ENCODE measurements at regions not wholly inside any gene's neighbourhood (a gene's known extent, or its start where the extent isn't known, plus 50 kb on each side); places are given as distances from the start of the nearest gene placed in this dataset.

DNA sequence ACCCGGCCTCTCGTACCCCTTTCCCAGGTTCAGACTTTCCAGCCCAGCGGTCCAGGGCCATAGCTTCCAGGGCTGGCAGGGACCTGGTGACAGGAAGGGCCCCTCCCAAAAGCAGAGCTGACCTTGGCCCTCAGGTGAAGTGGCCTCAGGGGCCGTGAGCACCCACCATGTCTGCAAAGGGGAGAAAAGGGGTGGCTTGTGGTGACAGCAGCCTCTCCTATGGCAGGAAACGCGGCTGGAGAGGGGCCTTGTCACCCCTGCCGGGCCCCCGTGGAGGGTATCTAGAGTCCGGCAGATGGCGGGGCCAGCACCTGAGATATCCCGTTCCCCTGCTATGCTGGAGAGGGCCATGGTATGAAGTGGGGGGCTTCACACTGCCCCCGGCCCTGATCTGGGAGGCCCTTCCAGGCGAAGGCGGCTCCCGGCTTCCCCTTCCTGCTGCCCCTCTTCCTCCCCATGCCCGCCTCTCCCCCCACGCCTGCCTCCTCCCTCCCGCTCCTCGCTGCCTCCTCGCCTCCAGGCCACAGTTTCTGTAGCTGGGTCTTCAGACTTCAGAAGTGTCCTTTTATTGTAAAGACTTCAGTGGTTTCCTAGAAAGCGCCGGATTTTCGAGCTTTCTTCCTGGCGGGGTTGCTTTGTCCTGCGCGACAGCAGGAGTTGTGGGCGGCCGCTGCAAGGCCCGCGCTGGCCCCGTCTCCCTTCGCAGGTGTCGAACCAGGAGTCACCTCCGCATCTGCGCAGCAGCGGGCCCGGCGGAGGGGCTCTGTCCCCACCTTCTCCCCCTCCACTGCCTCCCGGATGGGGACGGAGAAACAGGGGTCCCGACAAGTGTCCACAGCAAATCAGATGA, 240.5 kb upstream of the MYT1L start:
- ChIA-PET CTCF (no interaction called here), POLR2A (no interaction called here)

GRCh38 chr2:2570871-2571270, 239.8 kb upstream of the MYT1L start:
- POLR2A ChIA-PET: no interaction called here
- CTCF ChIA-PET: no interaction called here

DNA sequence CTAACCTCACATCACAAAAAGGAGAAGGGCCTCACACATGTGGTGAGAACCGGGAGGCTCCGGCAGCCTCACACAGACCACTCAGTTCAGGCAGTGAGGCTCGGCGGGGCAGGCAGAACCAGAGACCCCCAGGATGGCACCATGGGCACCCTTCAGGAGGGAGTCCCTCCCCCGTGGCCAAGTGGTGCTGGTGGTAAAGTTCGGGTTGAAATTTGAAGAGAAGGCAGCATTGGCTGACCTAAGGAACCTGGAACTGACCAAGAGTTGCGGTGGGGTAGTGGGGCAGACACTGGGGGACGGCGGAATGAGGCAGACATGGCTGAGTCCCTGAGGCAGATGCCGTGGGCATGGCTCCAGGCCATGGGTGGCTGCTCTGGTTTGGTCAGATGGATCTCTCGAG, 239.3 kb upstream of the MYT1L start:
- ChIA-PET CTCF (no interaction called here), POLR2A (no interaction called here)

DNA sequence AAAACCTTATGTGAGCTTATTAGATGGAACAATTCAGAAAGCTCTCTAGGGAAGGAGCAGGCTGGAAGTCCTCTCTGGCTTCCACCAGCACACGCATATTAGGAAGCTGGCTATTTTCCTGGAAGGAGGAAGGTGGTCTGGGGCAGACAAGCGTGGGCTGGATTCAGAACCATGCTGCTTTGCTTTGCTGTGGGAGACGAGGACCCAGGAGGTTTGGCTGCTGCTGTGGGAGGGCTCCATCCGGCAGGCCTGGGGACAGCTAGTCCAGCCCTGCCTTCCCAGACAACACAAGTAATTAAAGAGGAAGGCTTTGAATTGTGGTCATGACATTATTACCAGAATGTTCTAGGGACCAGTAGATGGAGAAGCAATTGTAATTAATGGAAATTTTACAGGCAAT, 238.8 kb upstream of the MYT1L start:
- POLR2A ChIA-PET: no interaction called here
- CTCF ChIA-PET: no interaction called here

- ChIA-PET CTCF (no interaction called here), POLR2A (no interaction called here)
Observed at GRCh38 chr2:2569306-2569705, 238.2 kb upstream of the MYT1L start.

GRCh38 chr2:2568411-2568810, 237.3 kb upstream of the MYT1L start:
- POLR2A ChIA-PET: no interaction called here
- CTCF ChIA-PET: no interaction called here

DNA sequence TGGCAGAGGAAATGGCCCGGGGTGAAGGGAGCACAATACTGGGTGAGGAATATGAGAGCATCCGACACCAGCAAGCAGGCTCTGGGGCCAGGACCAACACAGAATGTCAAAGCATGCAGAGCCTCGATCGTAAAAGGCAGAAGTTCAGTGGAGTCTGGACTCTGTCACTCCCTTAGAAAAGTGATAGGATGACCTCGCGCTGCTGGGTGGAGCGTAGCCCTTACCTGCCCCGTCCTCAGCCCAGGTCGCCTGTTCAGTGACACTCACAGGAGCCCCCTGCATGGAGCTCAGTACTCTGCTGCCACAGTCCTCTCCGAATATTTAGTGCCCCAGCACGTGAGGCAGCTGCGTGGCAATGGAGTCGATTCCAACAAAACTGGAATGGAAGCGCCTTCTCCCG, 236.7 kb upstream of the MYT1L start:
- CTCF ChIA-PET: no interaction called here
- POLR2A ChIA-PET: no interaction called here

DNA sequence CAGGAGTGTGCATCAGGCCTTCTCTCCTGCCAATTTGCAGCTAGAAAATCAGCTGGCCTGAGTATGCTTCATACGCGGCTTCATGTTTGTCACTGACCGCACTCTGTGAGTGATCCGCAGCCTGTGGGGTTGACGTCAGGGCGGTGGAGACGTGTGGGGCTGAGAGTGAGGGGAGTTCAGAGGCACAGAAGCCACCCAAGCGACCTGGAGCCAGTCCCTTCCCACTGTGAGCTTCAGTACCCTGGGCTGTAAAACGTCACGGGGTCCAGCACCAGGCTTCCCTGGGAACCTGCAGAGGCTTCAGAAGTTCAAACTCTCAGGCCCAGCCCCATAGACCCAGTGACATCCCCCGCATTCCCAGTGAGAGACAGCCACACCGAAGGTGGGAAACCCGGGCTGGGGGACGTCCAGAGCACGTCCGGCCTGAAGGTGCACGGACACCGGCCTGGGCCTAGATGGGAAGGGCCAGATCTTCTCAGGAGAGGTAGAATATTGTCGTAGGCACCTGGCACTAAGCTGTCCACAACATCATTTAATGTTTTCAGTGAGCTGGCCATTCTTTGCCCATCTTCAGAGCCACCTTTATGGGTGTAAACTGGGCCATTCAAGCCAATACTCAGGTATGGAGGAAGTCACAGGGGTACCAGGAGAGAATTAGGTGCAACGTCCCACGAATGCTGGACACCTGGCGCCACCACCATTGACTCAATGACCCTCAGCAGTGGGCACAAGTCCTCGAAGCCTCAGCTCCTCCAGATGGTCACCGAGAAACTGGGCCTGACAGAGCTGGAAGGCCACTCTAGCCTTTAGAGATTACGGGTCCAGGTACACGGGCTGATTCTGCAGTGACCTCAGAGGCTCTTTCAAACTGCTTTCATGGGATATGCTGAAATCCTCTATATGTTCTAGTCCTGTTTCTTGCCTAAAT, 235.6 kb upstream of the MYT1L start:
- CTCF ChIA-PET: no interaction called here

GRCh38 chr2:2565671-2566070, 234.6 kb upstream of the MYT1L start:
- ChIA-PET POLR2A (no interaction called here), CTCF (no interaction called here)

More for the DNA sequence above, 235.6 kb upstream of the MYT1L start:
- POLR2A ChIA-PET: no interaction called here

GRCh38 chr2:2564300-2565078, 233.4 kb upstream of the MYT1L start:
- ChIA-PET CTCF (no interaction called here), POLR2A (interaction anchor here (0.7 kb wide), 1 partner anchor 399 kb away, joined by 4 read pairs; no protein-coding TSS in a partner anchor)

- ChIA-PET CTCF (no interaction called here), POLR2A (no interaction called here)
Observed at GRCh38 chr2:2563309-2563860, 232.3 kb upstream of the MYT1L start.

DNA sequence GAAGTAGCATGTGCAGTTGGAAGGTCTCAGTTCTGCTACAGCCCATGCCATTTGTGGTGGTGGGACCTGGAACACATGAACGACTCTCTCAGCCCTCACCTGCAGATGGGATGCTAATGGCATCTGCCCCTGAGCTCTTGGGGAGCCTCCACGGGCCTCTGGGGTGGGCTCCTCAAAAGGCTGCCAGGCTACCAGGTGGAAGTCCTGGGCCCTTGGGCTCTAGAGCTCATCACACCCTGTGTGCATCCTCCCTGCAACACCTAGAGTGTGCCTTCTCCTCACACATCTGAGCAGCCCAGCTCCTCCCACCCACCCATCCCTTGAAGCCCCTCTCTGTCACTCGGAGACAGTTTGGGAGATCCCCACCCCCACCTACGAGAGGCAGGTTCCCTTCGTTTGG, 231.8 kb upstream of the MYT1L start:
- ChIA-PET POLR2A (no interaction called here), CTCF (no interaction called here)

DNA sequence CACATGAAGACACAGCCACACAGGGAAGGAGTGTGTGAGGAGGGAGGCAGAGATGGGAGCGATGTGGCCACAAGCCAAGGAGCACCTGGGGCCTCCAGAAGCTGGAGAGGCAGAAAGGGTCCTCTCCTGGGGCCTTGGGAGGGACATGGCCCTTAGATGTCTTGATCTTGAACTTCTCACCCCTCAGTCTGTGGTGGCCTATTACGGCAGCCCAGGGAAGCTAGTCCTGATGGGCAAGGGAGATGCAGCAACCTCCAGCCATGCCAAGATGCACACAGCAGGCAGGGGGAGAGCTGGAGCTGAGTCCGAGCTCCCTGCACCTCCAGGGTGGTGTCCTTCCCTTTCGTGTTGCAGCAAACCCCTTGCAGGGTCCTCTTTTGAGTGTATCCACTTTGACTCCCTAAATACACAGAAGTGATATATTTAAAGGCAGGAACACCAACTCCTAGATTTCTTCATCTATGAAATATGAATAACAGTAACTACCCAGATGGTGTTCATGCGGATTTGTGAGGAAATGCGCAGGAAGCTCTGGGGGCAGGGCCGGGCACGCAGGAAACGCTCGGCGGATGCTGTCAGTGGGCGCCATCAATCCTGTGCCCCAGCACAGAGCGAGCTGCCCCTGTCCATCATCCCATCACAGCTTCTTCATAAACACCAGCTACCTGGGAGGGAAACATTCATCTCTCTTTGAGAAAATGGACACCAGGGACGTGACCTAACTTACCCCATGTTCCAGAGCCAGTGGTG, 230.4 kb upstream of the MYT1L start:
- ChIA-PET CTCF (no interaction called here), POLR2A (no interaction called here)

GRCh38 chr2:2560374-2561015, 229.4 kb upstream of the MYT1L start:
- CTCF ChIA-PET: no interaction called here
- POLR2A ChIA-PET: no interaction called here

- CTCF ChIA-PET: no interaction called here
- POLR2A ChIA-PET: no interaction called here
Observed at GRCh38 chr2:2558476-2558875, 227.4 kb upstream of the MYT1L start.

- CTCF ChIA-PET: no interaction called here
- POLR2A ChIA-PET: no interaction called here
Observed at GRCh38 chr2:2557475-2557874, 226.4 kb upstream of the MYT1L start.

DNA sequence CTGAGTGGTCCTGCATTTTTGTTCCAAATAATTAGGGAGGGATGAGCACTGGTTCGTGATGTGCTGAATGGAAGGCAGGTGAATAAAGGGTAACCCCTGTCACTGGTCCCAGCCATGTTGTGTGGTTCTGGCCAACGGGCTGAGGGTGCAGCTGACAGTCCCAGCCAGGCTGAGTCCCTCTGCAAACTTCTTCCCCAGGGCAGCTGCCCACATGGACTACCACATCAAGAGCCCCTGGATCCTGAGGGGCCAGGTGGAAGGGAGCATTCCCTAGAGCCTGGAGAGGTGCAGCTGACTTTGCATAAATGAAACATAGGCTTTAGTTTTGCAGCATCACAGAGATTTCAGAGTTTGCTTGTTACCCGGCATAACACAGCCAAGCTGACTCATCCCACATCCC, 219.8 kb upstream of the MYT1L start:
- ChIA-PET CTCF (no interaction called here), POLR2A (no interaction called here)

GRCh38 chr2:2547911-2548310, 216.8 kb upstream of the MYT1L start:
- ChIA-PET POLR2A (no interaction called here), CTCF (interaction anchor here (0.6 kb wide), 2 partner anchors 19 to 43 kb away, joined by 3 read pairs; no protein-coding TSS in a partner anchor)

DNA sequence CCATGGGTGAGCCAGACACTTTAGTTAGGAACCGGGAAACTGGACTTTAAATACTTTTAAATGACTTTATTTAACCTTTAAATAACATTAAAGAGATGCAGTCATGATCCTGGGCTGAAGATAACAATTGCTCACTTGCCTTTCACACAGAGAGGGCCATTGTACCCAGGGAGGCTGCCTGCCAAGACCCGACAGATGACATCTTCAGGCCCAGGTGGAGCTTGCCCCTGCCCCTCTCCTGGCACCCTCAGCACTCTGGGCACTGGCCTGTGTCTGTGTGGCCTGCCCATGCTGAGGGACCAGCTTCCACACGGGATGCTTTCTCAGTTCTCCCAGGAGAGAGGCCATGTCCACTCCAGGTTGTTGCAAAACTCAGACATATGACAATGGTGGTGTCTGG, 216.4 kb upstream of the MYT1L start:
- CTCF ChIA-PET: no interaction called here
- POLR2A ChIA-PET: no interaction called here

Measured in activated CD8-positive, alpha-beta memory T cell treated with anti-CD3 and anti-CD28 coated beads for 36 hours (primary cell).